ENCODE measurements at regions not wholly inside any gene's neighbourhood (a gene's known extent, or its start where the extent isn't known, plus 50 kb on each side); places are given as distances from the start of the nearest gene placed in this dataset.

- Histone ChIP-seq H3K4me1 (ENCODE audit: control insufficient read depth in 1 of 2, insufficient read depth in 1 of 2, low read depth in 1 of 2, low read length in 1 of 2) (no peaks in the 10 kb centered on the region), H3K36me3 (no peaks in the 10 kb centered on the region), H3K27me3 (no peaks in the 10 kb centered on the region), H3K9me3 (no peaks in the 10 kb centered on the region), H3K4me3 (ENCODE audit: low read depth in 1 of 2, low read length in 1 of 2) (no peak overlapping the region), H3K27ac (no peak overlapping the region)
- TF ChIP-seq CTCF (IDR thresholded peaks at IDR 0.05), result no peak
Measured at GRCh38 chr4:171644430-171645057, 168.7 kb upstream of the GALNTL6 start.

GRCh38 chr4:171639540-171639939 is 173.7 kb upstream of the GALNTL6 start:
- no peaks in the 10 kb centered on the region for H3K9me3 ChIP-seq
- no peaks in the 10 kb centered on the region for H3K27me3 ChIP-seq
- H3K4me3 ChIP-seq (ENCODE audit: low read depth in 1 of 2, low read length in 1 of 2), result no peak overlapping the region
- no peak for TF ChIP-seq CTCF (IDR thresholded peaks at IDR 0.05)
- no peak overlapping the region for H3K27ac ChIP-seq
- no peaks in the 10 kb centered on the region for H3K4me1 ChIP-seq (ENCODE audit: control insufficient read depth in 1 of 2, insufficient read depth in 1 of 2, low read depth in 1 of 2, low read length in 1 of 2)
- H3K36me3 ChIP-seq, result no peaks in the 10 kb centered on the region

- no peak overlapping the region for H3K4me3 ChIP-seq (ENCODE audit: low read depth in 1 of 2, low read length in 1 of 2)
- H3K9me3 ChIP-seq, result no peaks in the 10 kb centered on the region
- no peaks in the 10 kb centered on the region for H3K27me3 ChIP-seq
- H3K27ac ChIP-seq, result no peak overlapping the region
- H3K36me3 ChIP-seq, result no peaks in the 10 kb centered on the region
- H3K4me1 ChIP-seq (ENCODE audit: control insufficient read depth in 1 of 2, insufficient read depth in 1 of 2, low read depth in 1 of 2, low read length in 1 of 2), result no peaks in the 10 kb centered on the region
- TF ChIP-seq CTCF (IDR thresholded peaks at IDR 0.05), result no peak
Measured at GRCh38 chr4:171636606-171637005, 176.6 kb upstream of the GALNTL6 start.

- peaks cover 3% of the 10 kb centered on the region for H3K9me3 ChIP-seq
- H3K27ac ChIP-seq, result no peak overlapping the region
- no peaks in the 10 kb centered on the region for H3K4me1 ChIP-seq (ENCODE audit: control insufficient read depth in 1 of 2, insufficient read depth in 1 of 2, low read depth in 1 of 2, low read length in 1 of 2)
- H3K27me3 ChIP-seq, result no peaks in the 10 kb centered on the region
- H3K4me3 ChIP-seq (ENCODE audit: low read depth in 1 of 2, low read length in 1 of 2), result no peak overlapping the region
- TF ChIP-seq CTCF (IDR thresholded peaks at IDR 0.05), result no peak
- no peaks in the 10 kb centered on the region for H3K36me3 ChIP-seq
Measured at GRCh38 chr4:171629737-171630136, 183.5 kb upstream of the GALNTL6 start.

GRCh38 chr4:171629182-171629581 is 184.0 kb upstream of the GALNTL6 start:
- no peak for TF ChIP-seq CTCF (IDR thresholded peaks at IDR 0.05)
- peaks cover 3% of the 10 kb centered on the region for H3K9me3 ChIP-seq
- no peak overlapping the region for H3K27ac ChIP-seq
- no peaks in the 10 kb centered on the region for H3K4me1 ChIP-seq (ENCODE audit: control insufficient read depth in 1 of 2, insufficient read depth in 1 of 2, low read depth in 1 of 2, low read length in 1 of 2)
- H3K4me3 ChIP-seq (ENCODE audit: low read depth in 1 of 2, low read length in 1 of 2), result no peak overlapping the region
- no peaks in the 10 kb centered on the region for H3K36me3 ChIP-seq
- H3K27me3 ChIP-seq, result no peaks in the 10 kb centered on the region

GRCh38 chr4:171626554-171626953 is 186.7 kb upstream of the GALNTL6 start:
- Histone ChIP-seq H3K4me1 (ENCODE audit: control insufficient read depth in 1 of 2, insufficient read depth in 1 of 2, low read depth in 1 of 2, low read length in 1 of 2) (no peaks in the 10 kb centered on the region), H3K4me3 (ENCODE audit: low read depth in 1 of 2, low read length in 1 of 2) (no peak overlapping the region), H3K9me3 (peaks cover 3% of the 10 kb centered on the region), H3K27ac (no peak overlapping the region), H3K36me3 (no peaks in the 10 kb centered on the region), H3K27me3 (no peaks in the 10 kb centered on the region)
- TF ChIP-seq CTCF (IDR thresholded peaks at IDR 0.05), result no peak
